Activated gamma-delta T cell (primary cell): ENCODE measurements at regions not wholly inside any gene's neighbourhood (a gene's known extent, or its start where the extent isn't known, plus 50 kb on each side); places are given as distances from the start of the nearest gene placed in this dataset.
"Not testable (repeated sequence)": the region's sequence is repeated elsewhere in the genome, so short reads cannot be mapped to it uniquely, and the experiment has no call there.

Experiments
- DNase-seq: peaks from one replicate; lab custom pipeline; 2025; lab: John Stamatoyannopoulos, UW

GRCh38 chr3:193905541-193906396 lies 230.2 kb upstream of the HES1 start:
- no peak for DNase-seq

- DNase-seq = no peak
Measured at GRCh38 chr3:193906849-193907410, 229.0 kb upstream of the HES1 start.

- no peak for DNase-seq
Measured at GRCh38 chr3:193908181-193908744, 227.7 kb upstream of the HES1 start.

- no peak for DNase-seq
Measured at GRCh38 chr3:193909387-193909786, 226.6 kb upstream of the HES1 start.

- DNase-seq = no peak
Measured at GRCh38 chr3:193910310-193910709, 225.6 kb upstream of the HES1 start.

- DNase-seq = no peak
Measured at GRCh38 chr3:193910886-193911738, 224.8 kb upstream of the HES1 start.

- DNase-seq = no peak
Measured at GRCh38 chr3:193911784-193912340, 224.1 kb upstream of the HES1 start.

GRCh38 chr3:193912621-193913178 lies 223.2 kb upstream of the HES1 start:
- no peak for DNase-seq

GRCh38 chr3:193914602-193915001 lies 221.3 kb upstream of the HES1 start:
- DNase-seq = no peak

GRCh38 chr3:193915099-193915498 lies 220.8 kb upstream of the HES1 start:
- no peak for DNase-seq

- DNase-seq = no peak
Measured at GRCh38 chr3:193915613-193916012, 220.3 kb upstream of the HES1 start.

- no peak for DNase-seq
Measured at GRCh38 chr3:193917158-193917557, 218.8 kb upstream of the HES1 start.

GRCh38 chr3:193921465-193921864 lies 214.5 kb upstream of the HES1 start:
- DNase-seq = no peak

GRCh38 chr3:193922034-193922774 lies 213.7 kb upstream of the HES1 start:
- DNase-seq = no peak

- DNase-seq = not testable (repeated sequence)
Measured at GRCh38 chr3:193923958-193924357, 212.0 kb upstream of the HES1 start.

GRCh38 chr3:193926071-193926470 lies 209.9 kb upstream of the HES1 start:
- not testable (repeated sequence) for DNase-seq

GRCh38 chr3:193927413-193928206 lies 208.3 kb upstream of the HES1 start:
- DNase-seq = not testable (repeated sequence)

- DNase-seq = no peak
Measured at GRCh38 chr3:193928354-193929209, 207.4 kb upstream of the HES1 start.

- no peak for DNase-seq
Measured at GRCh38 chr3:193929373-193929772, 206.6 kb upstream of the HES1 start.
